G401.6 (cell line): ENCODE measurements at regions not wholly inside any gene's neighbourhood (a gene's known extent, or its start where the extent isn't known, plus 50 kb on each side); places are given as distances from the start of the nearest gene placed in this dataset.
"Not testable (repeated sequence)": the region's sequence is repeated elsewhere in the genome, so short reads cannot be mapped to it uniquely, and the experiment has no call there.

ENCODE experiments used
- FAIRE-seq: peaks from 2 replicates; lab custom pipeline; 2012; peaks lifted over from hg19 to GRCh38; lab: Jason Lieb, UNC

DNA sequence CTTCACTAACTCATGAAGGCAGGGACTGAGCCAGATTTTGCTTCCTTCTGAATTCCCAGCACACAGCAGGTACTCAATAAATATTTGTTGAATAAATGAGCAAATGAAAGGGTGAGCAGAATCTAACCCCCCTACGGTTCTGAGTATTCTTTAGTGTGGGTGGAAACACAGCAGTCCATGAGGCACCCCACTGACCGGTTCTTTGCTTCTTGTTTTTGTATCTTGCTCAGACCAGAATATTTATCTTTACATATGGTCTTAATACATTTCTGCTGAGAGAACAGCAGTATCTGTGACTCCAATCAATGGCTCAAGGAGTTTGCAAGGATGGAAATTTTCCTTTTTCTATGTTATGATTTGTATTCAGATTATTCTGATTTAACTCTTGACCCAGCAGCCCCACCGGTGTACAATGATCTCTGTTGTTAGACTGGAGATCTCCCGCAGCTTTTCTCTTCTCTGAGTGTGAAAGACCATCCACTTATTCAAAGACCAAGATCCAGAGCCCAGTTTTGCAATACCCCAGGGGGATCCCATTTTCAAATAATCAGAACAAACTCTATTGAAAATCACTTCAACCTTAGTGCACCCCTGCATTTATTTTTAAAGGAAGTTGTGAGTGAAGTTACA is 506.5 kb upstream of the TNP1 start:
- FAIRE-seq, result no peak

GRCh38 chr2:217365656-217366055 is 505.8 kb upstream of the TNP1 start:
- FAIRE-seq, result no peak

- no peak for FAIRE-seq
Observed at GRCh38 chr2:217364224-217364623, 504.4 kb upstream of the TNP1 start.

DNA sequence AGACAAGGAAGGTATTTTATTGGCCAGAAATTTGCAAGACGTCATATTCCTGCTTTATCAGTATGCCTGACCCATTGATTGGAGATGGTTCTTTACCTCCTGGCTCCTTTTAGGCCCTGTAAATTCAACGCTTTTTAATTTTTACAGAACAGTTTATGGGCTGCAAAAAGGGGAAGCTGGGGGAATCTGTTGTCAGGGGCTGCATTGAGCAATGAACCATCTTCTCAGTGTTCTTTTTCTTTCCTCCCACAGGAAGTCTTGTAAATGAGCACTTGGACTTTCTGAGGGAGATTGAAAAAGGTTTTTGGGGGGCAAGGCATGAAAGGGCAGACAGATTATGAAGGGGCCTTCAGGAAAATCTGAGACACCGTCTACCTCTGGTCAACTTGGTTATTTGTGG is 503.6 kb upstream of the TNP1 start:
- FAIRE-seq, result no peak

DNA sequence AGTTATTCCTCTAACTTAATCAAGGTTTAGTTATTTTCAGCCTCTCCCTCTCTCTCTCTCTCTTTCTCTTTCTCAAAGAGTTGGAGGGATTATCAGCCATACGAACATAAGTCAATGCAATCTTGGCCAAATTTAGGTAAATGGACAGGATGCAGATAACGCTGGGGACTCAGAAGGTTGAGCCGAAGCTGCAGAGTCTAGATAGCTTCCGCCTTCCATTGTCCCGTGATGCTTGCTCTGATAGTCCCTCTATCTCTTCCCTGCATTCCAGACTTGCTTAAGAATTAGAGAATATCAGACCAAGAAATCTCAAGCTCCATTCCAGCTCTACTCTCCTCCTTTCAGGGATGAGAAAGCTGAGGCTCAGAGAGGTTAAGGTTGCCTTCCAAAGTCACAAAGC is 502.8 kb upstream of the TNP1 start:
- FAIRE-seq, result no peak

DNA sequence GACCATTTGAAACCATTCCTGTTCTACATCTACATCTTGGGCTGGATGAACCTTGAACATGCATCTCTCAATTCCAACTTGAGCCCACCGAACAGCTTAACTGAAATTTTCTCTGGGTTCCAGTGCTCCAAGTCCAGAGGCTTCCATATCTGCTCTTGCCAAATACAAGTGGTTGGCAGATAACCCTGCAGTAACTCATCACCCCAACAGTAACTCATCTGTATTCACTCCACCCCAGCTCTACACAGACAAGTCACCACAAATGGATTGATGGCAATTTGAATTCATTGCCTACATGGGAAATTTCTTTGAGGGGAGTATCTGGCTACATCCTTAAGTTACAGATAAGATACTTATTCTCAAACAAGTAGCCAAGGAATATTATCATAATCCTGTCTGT is 502.4 kb upstream of the TNP1 start:
- no peak for FAIRE-seq

GRCh38 chr2:217361483-217361880 is 501.6 kb upstream of the TNP1 start:
- no peak for FAIRE-seq

DNA sequence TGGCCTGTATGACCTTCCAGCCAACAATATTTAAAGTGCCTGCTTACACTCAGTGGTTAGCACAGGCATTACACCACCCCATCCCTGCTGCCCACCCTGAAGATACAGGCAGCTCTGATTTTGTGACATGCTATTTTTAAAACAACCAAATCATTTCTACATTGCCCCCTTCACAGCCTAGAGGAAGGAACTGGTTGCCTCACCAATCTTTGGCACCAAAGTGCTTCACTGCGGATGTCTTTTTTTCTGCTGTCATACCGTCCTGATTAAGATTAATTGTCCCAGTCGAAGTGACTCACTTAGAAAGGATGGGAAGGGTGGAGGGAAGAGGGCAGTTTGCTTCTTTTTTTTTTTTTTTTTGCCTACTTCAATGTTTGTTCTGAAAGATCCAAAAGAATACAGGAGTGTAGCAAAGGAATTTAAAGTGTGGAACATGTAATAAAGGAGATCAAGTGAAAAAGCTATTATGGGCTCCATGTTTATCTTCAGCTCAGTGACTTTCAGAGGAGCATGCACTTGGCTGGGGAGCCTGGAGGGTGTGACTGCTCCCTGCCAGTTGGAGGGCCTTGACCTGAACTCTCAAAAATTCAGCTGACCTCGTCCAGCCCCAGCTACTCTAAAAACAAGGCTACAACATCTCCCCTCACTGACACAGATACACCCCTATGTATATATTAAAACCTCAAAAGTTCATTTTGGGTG is 501.1 kb upstream of the TNP1 start:
- no peak for FAIRE-seq

GRCh38 chr2:217360111-217360510 is 500.2 kb upstream of the TNP1 start:
- no peak for FAIRE-seq

DNA sequence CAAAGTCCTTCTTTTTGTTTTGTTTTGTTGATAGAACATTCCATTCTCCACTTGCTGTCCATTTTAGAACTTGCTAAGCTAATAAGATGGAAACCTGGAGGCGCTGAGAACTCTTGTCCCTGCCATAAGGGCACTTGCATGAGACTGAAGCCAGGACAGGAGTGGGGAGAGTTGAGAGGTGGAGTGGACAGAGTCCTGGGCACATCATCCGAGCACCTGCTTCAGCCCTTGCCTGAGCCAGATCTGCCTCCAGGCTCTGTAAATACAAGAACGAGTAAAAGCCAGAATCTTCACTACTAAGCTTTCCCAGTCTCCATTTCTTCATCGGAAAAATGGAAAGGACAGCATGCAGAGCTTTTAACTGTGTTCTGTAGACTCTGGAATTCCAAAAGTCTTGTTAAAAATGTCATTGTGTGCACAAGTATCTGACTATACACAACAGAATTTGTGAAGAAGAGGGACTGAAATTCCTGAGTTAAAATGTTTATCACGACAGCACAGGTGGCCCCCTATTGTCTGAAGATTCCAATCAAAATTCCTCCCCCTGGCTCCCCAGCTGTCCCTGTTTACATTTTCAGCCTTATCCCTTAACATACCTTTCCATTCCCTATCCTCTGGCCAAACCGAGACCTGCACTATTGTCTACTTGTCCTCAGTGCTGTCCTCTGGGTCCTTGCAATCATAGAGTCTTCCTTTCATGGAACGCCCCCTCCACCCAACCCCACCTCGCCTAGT is 498.2 kb upstream of the TNP1 start:
- FAIRE-seq, result no peak

GRCh38 chr2:217356781-217357180 is 496.9 kb upstream of the TNP1 start:
- FAIRE-seq, result no peak

GRCh38 chr2:217356142-217356541 is 496.3 kb upstream of the TNP1 start:
- no peak for FAIRE-seq

DNA sequence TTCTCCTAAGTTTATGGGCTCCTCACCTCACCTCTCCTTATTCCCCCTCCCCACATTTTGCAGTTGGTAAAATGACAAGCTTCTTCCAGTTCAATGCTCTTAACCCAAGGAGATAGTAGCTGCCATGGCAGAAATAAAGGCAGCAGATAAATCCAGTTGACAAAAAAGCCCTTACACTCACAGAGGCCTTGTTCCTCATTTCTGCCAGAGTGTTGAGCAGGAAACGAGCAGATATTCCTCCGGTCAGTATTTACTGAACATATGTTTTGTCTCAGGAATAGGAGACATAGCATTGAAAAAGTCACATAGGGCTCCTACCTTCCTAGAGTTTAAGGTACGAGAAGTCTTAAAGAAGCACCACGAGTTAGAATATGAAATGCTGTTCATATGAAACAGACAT is 493.7 kb upstream of the TNP1 start:
- FAIRE-seq, result no peak

DNA sequence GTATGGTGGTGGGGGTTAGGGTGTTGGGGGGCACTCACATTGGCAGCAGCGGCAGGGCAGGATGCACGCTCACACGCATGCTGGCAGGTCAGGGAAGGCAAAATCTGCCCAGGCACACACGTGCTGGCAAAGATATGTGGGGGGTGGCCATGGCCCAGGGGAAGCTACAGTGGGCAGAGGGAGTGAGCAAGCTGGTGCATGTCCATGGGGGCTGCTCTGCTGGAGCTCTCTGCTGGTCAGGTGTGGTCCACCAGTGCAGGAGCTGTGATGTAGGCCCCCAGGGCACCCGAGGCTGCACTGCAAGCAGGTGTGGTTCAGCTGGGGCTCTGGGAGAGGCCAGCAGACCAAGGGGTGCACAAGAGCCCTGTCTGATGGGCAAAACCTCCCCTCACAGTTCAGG is 491.5 kb upstream of the TNP1 start:
- no peak for FAIRE-seq

DNA sequence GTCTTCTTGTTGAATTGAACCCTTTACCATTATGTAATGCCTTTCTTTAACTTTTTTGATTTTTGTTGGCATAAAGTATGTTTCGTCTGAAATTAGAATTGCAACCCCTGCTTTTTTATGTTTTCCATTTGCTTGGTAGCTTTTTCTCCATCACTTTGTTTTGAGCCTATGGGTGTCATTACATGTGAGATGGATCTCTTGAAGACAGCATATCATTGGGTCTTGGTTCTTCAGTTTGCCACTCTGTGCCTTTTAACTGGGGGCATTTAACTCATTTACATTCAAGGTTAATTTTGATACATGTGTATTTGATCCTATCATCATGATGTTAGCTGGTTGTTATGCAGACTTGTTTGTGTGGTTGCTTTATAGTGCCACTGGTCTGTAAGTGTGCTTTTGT is 489.4 kb upstream of the TNP1 start:
- no peak for FAIRE-seq

- FAIRE-seq, result not testable (repeated sequence)
Observed at GRCh38 chr2:217347630-217348029, 487.8 kb upstream of the TNP1 start.

- FAIRE-seq, result not testable (repeated sequence)
Observed at GRCh38 chr2:217346043-217346442, 486.2 kb upstream of the TNP1 start.

DNA sequence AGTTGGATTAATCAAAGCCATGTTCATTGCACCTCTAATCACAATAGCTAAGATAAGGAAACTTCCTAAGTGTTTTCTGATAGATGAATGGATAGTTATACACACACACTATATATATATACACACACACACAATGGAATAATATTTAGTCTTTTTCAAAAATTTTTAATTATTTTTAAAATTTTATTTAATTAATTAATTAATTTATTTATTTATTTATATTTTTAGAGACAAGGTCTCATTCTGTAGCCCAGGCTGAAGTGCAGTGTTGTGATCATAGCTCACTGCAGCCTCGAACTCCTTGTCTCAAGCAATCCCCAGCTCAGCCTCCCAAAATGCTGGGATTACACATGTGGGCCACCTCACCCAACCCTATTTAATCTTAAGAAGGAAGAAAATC is 481.0 kb upstream of the TNP1 start:
- FAIRE-seq, result no peak

GRCh38 chr2:217340176-217340575 is 480.3 kb upstream of the TNP1 start:
- no peak for FAIRE-seq

- FAIRE-seq, result no peak
Observed at GRCh38 chr2:217339753-217340152, 479.9 kb upstream of the TNP1 start.

DNA sequence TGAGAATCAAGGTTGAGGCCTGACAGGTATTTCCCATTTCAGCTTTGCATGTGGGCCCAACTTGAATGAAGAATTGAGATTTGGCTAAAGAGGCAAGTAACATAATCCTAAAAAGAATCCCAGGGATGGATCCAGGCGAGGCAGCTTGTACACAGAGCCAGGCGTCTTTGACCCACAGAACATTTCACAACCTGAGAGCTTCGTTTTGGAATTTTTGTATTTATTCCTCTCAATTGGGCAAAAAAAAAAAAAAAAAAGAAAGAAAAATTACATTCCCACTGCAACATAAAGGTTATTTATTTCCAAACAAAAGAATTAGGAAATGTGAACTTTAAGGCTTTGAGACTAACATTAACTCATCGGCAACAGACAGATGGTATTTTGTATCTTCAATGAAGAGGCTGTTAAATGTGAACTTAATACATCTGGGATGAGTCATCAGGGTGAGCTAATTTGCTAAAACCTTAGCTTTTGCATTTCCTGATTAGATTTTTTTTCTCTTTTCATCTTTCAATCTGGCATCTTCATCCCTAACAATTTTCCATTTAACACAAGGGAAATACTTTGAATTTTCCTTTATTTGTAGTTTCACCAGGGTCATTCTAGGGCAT is 478.5 kb upstream of the TNP1 start:
- FAIRE-seq, result no peak

- no peak for FAIRE-seq
Observed at GRCh38 chr2:217337771-217338170, 477.9 kb upstream of the TNP1 start.

- FAIRE-seq, result no peak
Observed at GRCh38 chr2:217336694-217337093, 476.8 kb upstream of the TNP1 start.
